ENCODE measurements at regions not wholly inside any gene's neighbourhood (a gene's known extent, or its start where the extent isn't known, plus 50 kb on each side); places are given as distances from the start of the nearest gene placed in this dataset.

DNA sequence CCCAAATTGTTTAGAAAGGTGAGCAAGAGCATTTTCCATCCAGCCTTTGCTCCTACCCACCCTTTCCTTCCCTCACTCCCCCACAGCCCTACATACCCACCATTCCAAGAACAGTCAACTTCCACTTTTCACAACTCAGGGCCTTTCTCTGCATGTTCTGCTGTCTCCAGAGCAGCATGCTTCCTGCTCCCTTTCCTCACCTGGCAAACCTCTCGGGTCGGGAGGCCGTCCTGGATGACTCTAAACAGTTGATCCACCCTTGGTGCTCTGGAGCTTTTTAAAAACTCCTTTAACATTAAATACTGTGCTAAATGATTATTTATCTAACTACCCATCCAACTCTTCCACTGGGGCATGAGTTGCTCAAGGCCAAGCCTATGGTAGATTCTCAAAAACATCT, 200.6 kb downstream of the SETD4 start:
- dilution Hi-C loops (cut with MboI; ENCODE audit: extremely low pct_ligation_motif_present, low sequenced_read_pairs) (no loop called here), intact Hi-C loops (cut with micrococcal nuclease) (no loop called here)
- FAIRE-seq (no peak), DNase-seq (ENCODE audit: low read depth, low spot score) (no peak)
- H4K20me1 ChIP-seq (replicated peaks; ENCODE audit: control insufficient read depth, extremely low read depth, insufficient read depth, low read length) = no peaks in the 10 kb centered on the region
- no peaks in the 10 kb centered on the region for H3K79me2 ChIP-seq (ENCODE audit: control insufficient read depth, insufficient read depth, low read length)
- H3K9ac ChIP-seq (replicated peaks; ENCODE audit: extremely low read depth, insufficient read depth, low read length) = no peak overlapping the region
- no peaks in the 10 kb centered on the region for H3K9me1 ChIP-seq (replicated peaks; ENCODE audit: control insufficient read depth, extremely low read depth, insufficient read depth, low read length)
- no peak overlapping the region for H3K27ac ChIP-seq (ENCODE audit: insufficient read depth, low read depth, low read length)
- no peaks in the 10 kb centered on the region for H3K9me3 ChIP-seq (replicated peaks; ENCODE audit: control insufficient read depth, insufficient read depth, low read length)
- no peaks in the 10 kb centered on the region for H3K27me3 ChIP-seq (ENCODE audit: control insufficient read depth in 2 of 2, insufficient read depth in 2 of 2, low read length in 2 of 2)
- BruUV-seq (replicated peaks) = no TSS peak
- H2AFZ ChIP-seq (ENCODE audit: low read depth, low read length) = no peak overlapping the region
- no peak for TF ChIP-seq CTCF (IDR thresholded peaks at IDR 0.05; ENCODE audit: extremely low read depth in 1 of 2, insufficient read depth in 1 of 2, low read depth in 1 of 2, low read length in 2 of 2)
- TF ChIP-seq MAX (IDR thresholded peaks at IDR 0.05; ENCODE audit: insufficient read depth, insufficient read length) = no peak
- no peak for TF ChIP-seq FOS (IDR thresholded peaks at IDR 0.05; ENCODE audit: borderline replicate concordance, insufficient read depth, low read length)
- TF ChIP-seq EZH2 (IDR thresholded peaks at IDR 0.05; ENCODE audit: borderline replicate concordance, low read depth, low read length, severe bottlenecking) = no peak
- H3K4me3 ChIP-seq (replicated peaks in 1 of 3; ENCODE audit: insufficient read depth in 1 of 3, low read depth in 1 of 3, low read length in 3 of 3) = no peak overlapping the region
- peaks cover 11% of the 10 kb centered on the region for H3K4me1 ChIP-seq (ENCODE audit: control insufficient read depth, extremely low read depth, insufficient read depth, low read length)
- no peaks in the 10 kb centered on the region for H3K36me3 ChIP-seq (ENCODE audit: control insufficient read depth in 2 of 2, extremely low read depth in 1 of 2, insufficient read depth in 2 of 2, low read length in 2 of 2)
- no peak overlapping the region for H3K4me2 ChIP-seq (ENCODE audit: insufficient read depth, low read length)
- ChIA-PET POLR2A (no interaction called here), CTCF (interaction anchor here (1.6 kb wide), 1 partner anchor 74 kb away, joined by 4 read pairs; no protein-coding TSS in a partner anchor)

- TF ChIP-seq GATA2 (IDR thresholded peaks at IDR 0.05; ENCODE audit: insufficient read depth, insufficient read length, low read depth, low read length) = no peak
- TF ChIP-seq EZH2 (IDR thresholded peaks at IDR 0.05; ENCODE audit: borderline replicate concordance, low read depth, low read length, severe bottlenecking) = no peak
- TF ChIP-seq MAX (IDR thresholded peaks at IDR 0.05; ENCODE audit: insufficient read depth, insufficient read length) = no peak
- TF ChIP-seq MYC (IDR thresholded peaks at IDR 0.05; ENCODE audit: low read depth, low read length) = no peak
- TF ChIP-seq POLR2AphosphoS5 (IDR thresholded peaks at IDR 0.05; ENCODE audit: insufficient read depth, low read depth, low read length) = no peak
- TF ChIP-seq CTCF (IDR thresholded peaks at IDR 0.05; ENCODE audit: extremely low read depth in 1 of 2, insufficient read depth in 1 of 2, low read depth in 1 of 2, low read length in 2 of 2) = no peak
- TF ChIP-seq JUN (IDR thresholded peaks at IDR 0.05; ENCODE audit: borderline replicate concordance, insufficient read depth, insufficient read length, low read depth) = no peak
- TF ChIP-seq FOS (IDR thresholded peaks at IDR 0.05; ENCODE audit: borderline replicate concordance, insufficient read depth, low read length) = no peak
- TF ChIP-seq POLR2A (IDR thresholded peaks at IDR 0.05; ENCODE audit: low read depth, low read length) = no peak
- H2AFZ ChIP-seq (ENCODE audit: low read depth, low read length) = no peak overlapping the region
- H3K79me2 ChIP-seq (ENCODE audit: control insufficient read depth, insufficient read depth, low read length) = no peaks in the 10 kb centered on the region
- no peak overlapping the region for H3K27ac ChIP-seq (ENCODE audit: insufficient read depth, low read depth, low read length)
- POLR2A ChIA-PET = no interaction called here
- H3K9me3 ChIP-seq (replicated peaks; ENCODE audit: control insufficient read depth, insufficient read depth, low read length) = no peaks in the 10 kb centered on the region
- H3K9me1 ChIP-seq (replicated peaks; ENCODE audit: control insufficient read depth, extremely low read depth, insufficient read depth, low read length) = no peaks in the 10 kb centered on the region
- no peak overlapping the region for H3K9ac ChIP-seq (replicated peaks; ENCODE audit: extremely low read depth, insufficient read depth, low read length)
- H3K4me2 ChIP-seq (ENCODE audit: insufficient read depth, low read length) = no peak overlapping the region
- intact Hi-C loops (cut with micrococcal nuclease) = no loop called here
- no peaks in the 10 kb centered on the region for H3K27me3 ChIP-seq (ENCODE audit: control insufficient read depth in 2 of 2, insufficient read depth in 2 of 2, low read length in 2 of 2)
- no TSS peak for BruUV-seq (replicated peaks)
- H4K20me1 ChIP-seq (replicated peaks; ENCODE audit: control insufficient read depth, extremely low read depth, insufficient read depth, low read length) = no peaks in the 10 kb centered on the region
- DNase-seq (ENCODE audit: low read depth, low spot score) (no peak), FAIRE-seq (no peak)
- CTCF ChIA-PET = interaction anchor here (1.2 to 1.5 kb wide), 2 partner anchors 17 to 1112 kb away, joined by 4 to 8 read pairs; no protein-coding TSS in a partner anchor
- H3K4me3 ChIP-seq (replicated peaks in 1 of 3; ENCODE audit: insufficient read depth in 1 of 3, low read depth in 1 of 3, low read length in 3 of 3) = no peak overlapping the region
- H3K36me3 ChIP-seq (ENCODE audit: control insufficient read depth in 2 of 2, extremely low read depth in 1 of 2, insufficient read depth in 2 of 2, low read length in 2 of 2) = no peaks in the 10 kb centered on the region
- H3K4me1 ChIP-seq (ENCODE audit: control insufficient read depth, extremely low read depth, insufficient read depth, low read length) = peaks cover 15% of the 10 kb centered on the region
- dilution Hi-C loops (cut with MboI; ENCODE audit: extremely low pct_ligation_motif_present, low sequenced_read_pairs) = no loop called here
These were observed 203.2 kb downstream of the SETD4 start for GRCh38 chr21:35857095-35857494.

Measured in endothelial cell of umbilical vein (primary cell).